Gastrocnemius medialis (tissue), 4 donors: ENCODE measurements at regions not wholly inside any gene's neighbourhood (a gene's known extent, or its start where the extent isn't known, plus 50 kb on each side); places are given as distances from the start of the nearest gene placed in this dataset.
"Not testable (repeated sequence)": the region's sequence is repeated elsewhere in the genome, so short reads cannot be mapped to it uniquely, and the experiment has no call there.

Experiments used
- CTCF ChIP-seq, 5 experiments: fragments of 450-650 bp in 3 of 5; fragments of 200-600 bp in 2 of 5; sonication (generic) in 2 of 5; IDR thresholded peaks in 4 of 5; conservative IDR thresholded peaks in 1 of 5; 1 replicate in 4 of 5; 2 replicates in 1 of 5; pipeline ENCODE4 v1.5.1; 2016 to 2019; ENCODE audit warnings: antibody characterized with exemption in 5 of 5, mild to moderate bottlenecking in 3 of 5, moderate library complexity in 3 of 5
- POLR2A ChIP-seq, 2 donors: fragments of 450-650 bp; IDR thresholded peaks; one replicate each; pipeline ENCODE4 v1.6.1; 2017; ENCODE audit warnings: antibody characterized with exemption in 2 of 2, mild to moderate bottlenecking in 2 of 2, moderate library complexity in 2 of 2

- TF ChIP-seq CTCF (IDR thresholded peaks at IDR 0.05 in 4 of 5, conservative IDR thresholded peaks at IDR 0.05 in 1 of 5); POLR2A (IDR thresholded peaks at IDR 0.05): not testable (repeated sequence)
These were observed 620.3 kb downstream of the ZWINT start for GRCh38 chr10:55740767-55741166.
